Lower leg skin (tissue), 4 donors: ENCODE measurements at regions not wholly inside any gene's neighbourhood (a gene's known extent, or its start where the extent isn't known, plus 50 kb on each side); places are given as distances from the start of the nearest gene placed in this dataset.
"Not testable (repeated sequence)": the region's sequence is repeated elsewhere in the genome, so short reads cannot be mapped to it uniquely, and the experiment has no call there.

Source experiments
- DNase-seq, 2 donors: peaks; one replicate each; pipeline ENCODE4 v3.0.0-alpha.2; 2019; ENCODE audit warnings: low spot score in 2 of 2
- H3K4me3 ChIP-seq: fragments of 200-600 bp; sonication (generic); 2 replicates; pipeline ENCODE4 v1.5.1; 2017; ENCODE audit warnings: mild to moderate bottlenecking, low read depth; ENCODE audit not compliant: poor library complexity, severe bottlenecking
- POLR2A ChIP-seq, 2 donors: fragments of 450-650 bp; IDR thresholded peaks; one replicate each; pipeline ENCODE4 v1.6.1; 2016 to 2017; ENCODE audit warnings: antibody characterized with exemption in 2 of 2, mild to moderate bottlenecking in 1 of 2, moderate library complexity in 1 of 2
- WGBS, 2 donors: methylation state at CpG; one replicate each; pipeline ENCODE4 v1.1.5; 2018; 5-methylcytosine and 5-hydroxymethylcytosine counted together
- intact Hi-C: fragments of 100-400 bp; cut with DNase I; formaldehyde crosslinking; loops from one replicate; pipeline ENCODE4 v1.15.0; 2023; ENCODE audit warnings: low total_unique reads
- TF ChIP-seq, protein P1 (sequence below), 3 donors: fragments of 450-650 bp; IDR thresholded peaks; one replicate each; pipeline ENCODE4 v1.5.1; 2016; ENCODE audit warnings: antibody characterized with exemption in 3 of 3, mild to moderate bottlenecking in 3 of 3, moderate library complexity in 2 of 3

DNA sequence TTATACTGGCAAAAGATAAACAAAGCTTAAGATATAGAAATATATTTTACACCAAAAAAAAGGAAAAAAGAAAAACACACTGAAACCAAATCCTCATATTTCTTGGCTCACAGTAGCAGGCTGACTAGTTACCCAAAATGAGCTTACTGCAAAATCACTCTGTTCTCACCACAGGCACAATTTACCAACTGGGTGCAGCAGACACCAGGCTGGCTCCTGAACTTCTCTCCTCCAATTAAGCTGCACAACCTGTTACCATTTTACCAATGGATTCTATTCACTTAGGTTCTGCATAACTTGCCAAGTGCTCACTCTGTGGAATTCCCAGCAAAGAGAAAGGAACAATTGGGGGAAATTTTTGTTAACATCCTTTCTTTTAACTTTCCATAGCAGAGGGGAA lies 679.3 kb downstream of the ZEB2 start:
- no peak overlapping the region for H3K4me3 ChIP-seq
- intact Hi-C loops: no loop called here
- TF ChIP-seq, protein P1, sequence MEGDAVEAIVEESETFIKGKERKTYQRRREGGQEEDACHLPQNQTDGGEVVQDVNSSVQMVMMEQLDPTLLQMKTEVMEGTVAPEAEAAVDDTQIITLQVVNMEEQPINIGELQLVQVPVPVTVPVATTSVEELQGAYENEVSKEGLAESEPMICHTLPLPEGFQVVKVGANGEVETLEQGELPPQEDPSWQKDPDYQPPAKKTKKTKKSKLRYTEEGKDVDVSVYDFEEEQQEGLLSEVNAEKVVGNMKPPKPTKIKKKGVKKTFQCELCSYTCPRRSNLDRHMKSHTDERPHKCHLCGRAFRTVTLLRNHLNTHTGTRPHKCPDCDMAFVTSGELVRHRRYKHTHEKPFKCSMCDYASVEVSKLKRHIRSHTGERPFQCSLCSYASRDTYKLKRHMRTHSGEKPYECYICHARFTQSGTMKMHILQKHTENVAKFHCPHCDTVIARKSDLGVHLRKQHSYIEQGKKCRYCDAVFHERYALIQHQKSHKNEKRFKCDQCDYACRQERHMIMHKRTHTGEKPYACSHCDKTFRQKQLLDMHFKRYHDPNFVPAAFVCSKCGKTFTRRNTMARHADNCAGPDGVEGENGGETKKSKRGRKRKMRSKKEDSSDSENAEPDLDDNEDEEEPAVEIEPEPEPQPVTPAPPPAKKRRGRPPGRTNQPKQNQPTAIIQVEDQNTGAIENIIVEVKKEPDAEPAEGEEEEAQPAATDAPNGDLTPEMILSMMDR (IDR thresholded peaks at IDR 0.05): no peak
- TF ChIP-seq POLR2A (IDR thresholded peaks at IDR 0.05): no peak
- no peak for DNase-seq

DNA sequence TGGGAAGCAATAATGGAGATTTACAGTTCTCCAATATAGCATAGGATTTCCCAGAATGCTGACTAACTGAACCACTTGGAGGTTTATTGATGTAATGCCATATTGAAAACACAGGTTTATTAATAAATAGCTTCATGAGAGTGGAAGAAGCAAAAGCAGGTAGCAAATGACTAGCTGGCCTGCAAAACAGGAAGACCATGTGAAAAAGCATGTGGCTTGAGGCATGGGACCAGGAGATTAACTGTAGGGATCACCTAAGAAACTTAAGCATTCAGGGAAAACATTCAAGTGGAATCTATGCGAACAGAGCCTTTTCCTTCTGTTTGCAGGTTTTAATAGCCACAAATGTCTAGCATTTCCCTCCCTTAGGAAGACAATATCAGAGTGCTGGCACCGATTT lies 679.7 kb downstream of the ZEB2 start:
- TF ChIP-seq, protein P1 (IDR thresholded peaks at IDR 0.05): no peak
- no peak for TF ChIP-seq POLR2A (IDR thresholded peaks at IDR 0.05)
- DNase-seq: no peak
- no peak overlapping the region for H3K4me3 ChIP-seq
- intact Hi-C loops: no loop called here
- WGBS, 2 donors: 93 to 96% methylated on average over 2 of the region's 2 CpGs

DNA sequence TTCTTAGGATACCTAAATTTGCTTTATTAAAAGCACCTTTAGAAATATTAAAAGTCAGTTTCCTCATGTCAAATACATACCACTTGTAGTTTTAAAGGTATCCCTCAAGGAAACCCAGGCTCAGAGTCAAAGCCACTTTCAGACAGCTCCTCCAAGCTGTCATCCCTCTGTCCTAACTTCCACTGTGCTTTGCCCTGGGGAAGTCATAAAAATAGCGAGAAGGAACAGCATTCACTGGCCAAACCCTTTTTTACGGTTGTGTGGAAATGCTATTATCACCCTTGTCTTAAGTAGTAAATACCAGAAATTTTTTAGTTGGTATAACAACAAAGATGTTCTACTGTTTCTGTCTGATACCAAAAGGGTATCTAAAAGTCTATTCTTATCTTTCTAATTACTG lies 680.5 kb downstream of the ZEB2 start:
- DNase-seq: no peak
- 23 to 38% methylated on average over 2 of the region's 2 CpGs for WGBS, 2 donors
- TF ChIP-seq, protein P1 (IDR thresholded peaks at IDR 0.05): no peak
- no peak for TF ChIP-seq POLR2A (IDR thresholded peaks at IDR 0.05)
- H3K4me3 ChIP-seq: no peak overlapping the region
- intact Hi-C loops: no loop called here

DNA sequence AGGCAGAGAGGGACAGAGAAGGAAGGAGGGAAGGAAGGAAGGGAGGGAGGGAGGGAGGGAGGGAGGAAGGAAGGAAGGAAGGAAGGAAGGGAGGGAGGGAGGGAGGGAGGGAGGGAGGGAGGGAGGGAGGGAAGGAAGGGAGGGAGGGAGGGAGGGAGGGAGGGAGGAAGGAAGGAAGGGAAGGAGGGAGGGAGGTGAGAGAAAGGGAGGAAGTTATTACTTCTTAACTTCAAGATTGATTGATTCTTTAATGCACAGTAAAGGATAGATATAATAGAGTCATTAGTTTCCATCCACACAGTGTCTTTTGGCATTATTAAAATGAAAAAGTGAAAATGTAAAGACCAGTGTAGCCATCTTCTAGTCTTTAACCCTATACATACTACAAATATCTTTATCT lies 682.9 kb downstream of the ZEB2 start:
- intact Hi-C loops, H3K4me3 ChIP-seq, DNase-seq: not testable (repeated sequence)

DNA sequence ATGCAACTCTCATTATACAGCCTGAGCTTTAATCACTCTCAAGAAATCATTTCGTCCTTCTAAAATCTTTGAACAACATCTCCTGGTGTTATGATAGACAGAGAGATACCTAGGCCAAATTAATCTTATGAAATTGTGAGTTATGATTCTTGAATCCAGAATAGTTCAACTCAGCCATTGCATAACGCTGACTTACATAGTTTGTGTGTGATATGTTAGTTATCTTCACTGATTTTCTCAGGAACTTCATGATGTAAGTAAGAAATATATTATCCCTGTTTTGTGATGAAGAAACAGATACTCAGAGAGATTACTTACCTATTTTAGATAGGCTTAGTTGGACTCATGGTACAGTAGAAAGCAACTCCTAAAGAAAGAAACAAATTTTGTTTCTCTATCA lies 684.4 kb downstream of the ZEB2 start:
- TF ChIP-seq, protein P1 (IDR thresholded peaks at IDR 0.05): no peak
- no peak for TF ChIP-seq POLR2A (IDR thresholded peaks at IDR 0.05)
- intact Hi-C loops: no loop called here
- no peak overlapping the region for H3K4me3 ChIP-seq
- no peak for DNase-seq
- WGBS, 2 donors: 44 to 46% methylated on average over 2 of the region's 2 CpGs

DNA sequence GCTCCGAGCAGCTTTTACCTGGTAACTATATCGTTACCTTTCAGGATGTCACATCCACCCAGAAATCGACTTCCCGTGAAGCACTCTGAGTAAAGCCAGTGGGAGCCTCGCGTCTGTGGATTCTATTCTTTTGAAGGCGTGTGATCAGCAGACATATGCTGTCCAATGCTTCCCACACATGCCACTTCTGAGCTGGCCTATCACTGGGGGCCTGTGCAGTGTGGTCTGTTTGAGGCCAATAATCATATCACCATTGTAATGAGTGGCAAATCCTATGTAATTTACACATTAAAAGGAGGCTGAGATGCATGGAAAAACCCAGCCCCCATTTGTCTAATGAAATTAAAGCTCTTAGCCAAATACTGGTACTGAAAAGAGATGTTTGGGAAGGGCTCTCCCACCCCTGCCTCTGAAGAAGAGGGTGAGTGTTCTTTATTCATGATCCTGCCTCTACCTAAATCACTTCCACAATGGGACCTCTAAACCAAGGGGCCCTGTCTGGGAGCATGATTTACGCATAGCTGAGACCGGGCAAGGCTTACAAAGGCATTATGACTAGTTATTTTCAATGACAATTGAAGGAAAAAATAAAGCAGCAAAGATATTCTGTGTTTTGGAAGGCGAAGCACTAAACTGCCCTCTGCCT lies 686.8 kb downstream of the ZEB2 start:
- intact Hi-C loops: no loop called here
- WGBS, 2 donors: 94% methylated on average over 10 of the region's 10 CpGs
- no peak overlapping the region for H3K4me3 ChIP-seq
- TF ChIP-seq POLR2A (IDR thresholded peaks at IDR 0.05): no peak
- TF ChIP-seq, protein P1 (IDR thresholded peaks at IDR 0.05): no peak
- DNase-seq: no peak
